Caco-2 (cell line): ENCODE measurements at regions not wholly inside any gene's neighbourhood (a gene's known extent, or its start where the extent isn't known, plus 50 kb on each side); places are given as distances from the start of the nearest gene placed in this dataset.

Source experiments
- BruUV-seq: library from RNA; stranded (reverse); fragments of 400-500 nt; replicated peaks from 2 replicates; lab custom pipeline; 2021; lab: Mats Ljungman, UMichigan
- CTCF ChIA-PET: fragments of 300-600 bp; sonication (Branson Sonifier 250); formaldehyde crosslinking; loops from one replicate; lab custom pipeline; 2022; ENCODE audit warnings: antibody characterized with exemption; lab: Charles Lee
- POLR2A ChIA-PET: fragments of 300-600 bp; sonication (Branson Sonifier 250); formaldehyde crosslinking; loops from one replicate; lab custom pipeline; 2022; ENCODE audit warnings: antibody characterized with exemption; lab: Charles Lee
- DNase-seq, 2 experiments: peaks; one replicate each; pipeline versions ENCODE4 v3.0.0 to v3.0.0-alpha.2; 2020 to 2022
- H3K27me3 ChIP-seq: replicated peaks from 2 replicates; pipeline ENCODE4 v1.6.0; 2011; ENCODE audit warnings: low read length; ENCODE audit not compliant: control insufficient read depth, insufficient read depth
- H3K36me3 ChIP-seq: 2 replicates; pipeline ENCODE4 v1.5.1; 2011; ENCODE audit warnings: low read length; ENCODE audit not compliant: control insufficient read depth, insufficient read depth
- H3K4me1 ChIP-seq: fragments of 250-450 bp; sonication (Bioruptor Pico); 2 replicates; pipeline ENCODE4 v1.5.1; 2020; ENCODE audit warnings: mild to moderate bottlenecking
- H3K4me3 ChIP-seq: 2 replicates; pipeline ENCODE4 v1.5.1; 2011; ENCODE audit warnings: low read depth, mild to moderate bottlenecking, control low read depth, low read length
- H3K9me3 ChIP-seq: fragments of 250-450 bp; sonication (Bioruptor Pico); 2 replicates; pipeline ENCODE4 v1.5.1; 2020; ENCODE audit warnings: mild to moderate bottlenecking, moderate library complexity
- H3K27ac Mint-ChIP-seq: one replicate; pipeline ENCODE4 v1.8.0; 2022; ENCODE audit warnings: mixed read lengths; ENCODE audit not compliant: unreplicated experiment
- H3K27me3 Mint-ChIP-seq: one replicate; pipeline ENCODE4 v1.8.0; 2022; ENCODE audit warnings: mixed read lengths; ENCODE audit not compliant: insufficient read depth, unreplicated experiment
- H3K36me3 Mint-ChIP-seq: one replicate; pipeline ENCODE4 v1.8.0; 2022; ENCODE audit warnings: mild to moderate bottlenecking, mixed read lengths; ENCODE audit not compliant: insufficient read depth, unreplicated experiment
- H3K4me1 Mint-ChIP-seq: one replicate; pipeline ENCODE4 v1.8.0; 2022; ENCODE audit warnings: low read depth, mixed read lengths; ENCODE audit not compliant: unreplicated experiment
- H3K4me3 Mint-ChIP-seq: one replicate; pipeline ENCODE4 v1.8.0; 2022; ENCODE audit warnings: mild to moderate bottlenecking, moderate library complexity, mixed read lengths; ENCODE audit not compliant: unreplicated experiment
- H3K9me3 Mint-ChIP-seq: one replicate; pipeline ENCODE4 v1.8.0; 2022; ENCODE audit warnings: mixed read lengths; ENCODE audit not compliant: unreplicated experiment
- intact Hi-C: fragments of 100-400 bp; cut with micrococcal nuclease; formaldehyde crosslinking; loops from one replicate; pipeline ENCODE4 v1.10.0; 2022; ENCODE audit not compliant: unreplicated experiment
- TF ChIP-seq, protein P1 (sequence below), 2 experiments: fragments of 200-600 bp in 1 of 2; IDR thresholded peaks; 1 replicate in 1 of 2; 2 replicates in 1 of 2; pipeline versions ENCODE4 v1.5.1 to v1.8.0; 2011 to 2022; ENCODE audit warnings: antibody characterized with exemption in 1 of 2, control low read depth in 1 of 2, inconsistent platforms in 1 of 2, low read depth in 1 of 2, low read length in 1 of 2, mild to moderate bottlenecking in 1 of 2, moderate library complexity in 1 of 2; ENCODE audit not compliant: insufficient read depth in 1 of 2, severe bottlenecking in 1 of 2, unreplicated experiment in 1 of 2

- DNase-seq: no peak
- H3K36me3 Mint-ChIP-seq: no peaks in the 10 kb centered on the region
- no peak overlapping the region for H3K27ac Mint-ChIP-seq
- ChIA-PET POLR2A (no interaction called here), CTCF (no interaction called here)
- H3K9me3 ChIP-seq: 0 out of 2 replicates have a peak, but pooled peaks cover 3% of the 10 kb centered on the region
- BruUV-seq: no TSS peak
- peaks cover 3% of the 10 kb centered on the region for H3K27me3 Mint-ChIP-seq
- peaks cover 10% of the 10 kb centered on the region for H3K9me3 Mint-ChIP-seq
- intact Hi-C loops: no loop called here
- no peaks in the 10 kb centered on the region for H3K27me3 ChIP-seq
- H3K36me3 ChIP-seq: no peaks in the 10 kb centered on the region
- no peak overlapping the region for H3K4me3 Mint-ChIP-seq
- H3K4me3 ChIP-seq: no peak overlapping the region
- no peaks in the 10 kb centered on the region for H3K4me1 Mint-ChIP-seq
- TF ChIP-seq, protein P1, sequence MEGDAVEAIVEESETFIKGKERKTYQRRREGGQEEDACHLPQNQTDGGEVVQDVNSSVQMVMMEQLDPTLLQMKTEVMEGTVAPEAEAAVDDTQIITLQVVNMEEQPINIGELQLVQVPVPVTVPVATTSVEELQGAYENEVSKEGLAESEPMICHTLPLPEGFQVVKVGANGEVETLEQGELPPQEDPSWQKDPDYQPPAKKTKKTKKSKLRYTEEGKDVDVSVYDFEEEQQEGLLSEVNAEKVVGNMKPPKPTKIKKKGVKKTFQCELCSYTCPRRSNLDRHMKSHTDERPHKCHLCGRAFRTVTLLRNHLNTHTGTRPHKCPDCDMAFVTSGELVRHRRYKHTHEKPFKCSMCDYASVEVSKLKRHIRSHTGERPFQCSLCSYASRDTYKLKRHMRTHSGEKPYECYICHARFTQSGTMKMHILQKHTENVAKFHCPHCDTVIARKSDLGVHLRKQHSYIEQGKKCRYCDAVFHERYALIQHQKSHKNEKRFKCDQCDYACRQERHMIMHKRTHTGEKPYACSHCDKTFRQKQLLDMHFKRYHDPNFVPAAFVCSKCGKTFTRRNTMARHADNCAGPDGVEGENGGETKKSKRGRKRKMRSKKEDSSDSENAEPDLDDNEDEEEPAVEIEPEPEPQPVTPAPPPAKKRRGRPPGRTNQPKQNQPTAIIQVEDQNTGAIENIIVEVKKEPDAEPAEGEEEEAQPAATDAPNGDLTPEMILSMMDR (IDR thresholded peaks at IDR 0.05; ENCODE audit: insufficient read depth in 1 of 2, low read depth in 1 of 2, low read length in 1 of 2, severe bottlenecking in 1 of 2, unreplicated experiment in 1 of 2): no peak
- no peaks in the 10 kb centered on the region; the same call in 1 of the 2 replicates for H3K4me1 ChIP-seq
These were observed 171.0 kb downstream of the SLC16A9 start for GRCh38 chr10:59538623-59539022.

DNA sequence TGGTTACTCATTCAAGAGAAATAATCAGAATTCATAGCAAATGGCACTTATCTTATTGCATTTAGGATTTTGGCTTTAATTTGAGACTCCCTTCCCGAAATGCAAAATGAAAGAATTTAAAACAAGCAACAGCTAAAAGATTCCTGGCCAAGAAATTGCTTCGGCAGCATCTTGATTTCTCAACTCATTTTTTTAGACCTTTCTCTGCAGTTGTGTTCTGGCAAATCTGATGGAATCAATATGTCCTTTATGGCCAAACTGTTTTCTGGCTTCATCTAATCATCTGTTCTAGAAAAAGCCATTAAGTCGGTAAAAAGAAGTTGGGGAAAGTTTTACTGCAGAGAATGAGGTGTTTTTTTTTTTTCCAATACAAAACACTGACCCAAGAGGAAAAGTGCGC, 172.1 kb downstream of the SLC16A9 start:
- H3K4me3 ChIP-seq: no peak overlapping the region
- no peaks in the 10 kb centered on the region for H3K36me3 ChIP-seq
- POLR2A ChIA-PET: no interaction called here
- no peaks in the 10 kb centered on the region for H3K9me3 ChIP-seq
- no peaks in the 10 kb centered on the region for H3K36me3 Mint-ChIP-seq
- TF ChIP-seq, protein P1 (IDR thresholded peaks at IDR 0.05; ENCODE audit: insufficient read depth in 1 of 2, low read depth in 1 of 2, low read length in 1 of 2, severe bottlenecking in 1 of 2, unreplicated experiment in 1 of 2): no peak
- H3K27ac Mint-ChIP-seq: no peak overlapping the region
- DNase-seq: no peak
- intact Hi-C loops: no loop called here
- no peaks in the 10 kb centered on the region for H3K27me3 ChIP-seq
- H3K4me1 ChIP-seq: no peaks in the 10 kb centered on the region
- no peak overlapping the region for H3K4me3 Mint-ChIP-seq
- BruUV-seq: no TSS peak
- H3K4me1 Mint-ChIP-seq: no peaks in the 10 kb centered on the region
- H3K27me3 Mint-ChIP-seq: peaks cover 3% of the 10 kb centered on the region
- peaks cover 6% of the 10 kb centered on the region for H3K9me3 Mint-ChIP-seq
- CTCF ChIA-PET: no interaction called here

DNA sequence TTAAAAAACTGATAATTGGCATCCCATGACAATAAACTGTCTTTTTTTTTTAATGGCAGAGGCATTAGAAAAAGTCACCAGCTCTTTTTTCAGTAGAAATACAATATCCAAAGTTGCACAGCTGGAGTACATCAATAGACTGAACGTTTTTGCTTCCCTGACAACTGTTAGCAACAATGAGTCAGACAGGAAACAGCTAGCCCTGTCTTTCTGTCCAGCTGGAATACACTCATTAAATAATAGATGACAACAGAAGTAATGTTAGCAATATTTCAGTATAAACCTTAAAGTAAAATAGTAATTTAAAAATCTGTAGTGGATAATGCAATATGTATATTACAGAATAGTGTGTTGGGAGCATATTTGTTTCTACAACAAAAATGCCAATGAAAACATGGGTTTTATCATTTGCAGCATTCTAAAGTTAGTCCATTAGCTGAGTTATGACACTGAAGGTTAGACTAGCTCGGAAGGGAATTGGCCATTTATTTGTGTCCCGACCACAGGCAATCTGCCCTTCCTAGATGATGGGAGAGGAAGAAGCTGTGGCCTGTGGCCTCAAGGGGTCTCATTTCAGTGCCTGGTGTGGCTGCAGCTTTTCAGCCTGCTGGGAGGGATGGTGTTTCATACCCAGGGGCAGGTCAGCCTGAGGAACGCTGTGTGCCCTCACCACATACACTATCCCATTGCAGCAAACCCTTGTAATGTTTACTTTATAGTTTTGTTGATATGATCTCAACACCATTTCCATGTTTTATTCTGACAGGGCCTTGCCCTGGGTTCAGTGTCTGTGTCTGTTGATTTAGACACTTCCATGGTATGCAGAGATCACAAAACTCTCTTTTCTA, 173.3 kb downstream of the SLC16A9 start:
- peaks cover 3% of the 10 kb centered on the region for H3K27me3 Mint-ChIP-seq
- no TSS peak for BruUV-seq
- TF ChIP-seq, protein P1 (IDR thresholded peaks at IDR 0.05; ENCODE audit: insufficient read depth in 1 of 2, low read depth in 1 of 2, low read length in 1 of 2, severe bottlenecking in 1 of 2, unreplicated experiment in 1 of 2): no peak

More for the DNA sequence above, 173.3 kb downstream of the SLC16A9 start:
- Mint-ChIP-seq H3K36me3 (no peaks in the 10 kb centered on the region), H3K4me1 (no peaks in the 10 kb centered on the region), H3K9me3 (no peaks in the 10 kb centered on the region), H3K27ac (no peak overlapping the region), H3K4me3 (no peak overlapping the region)
- H3K36me3 ChIP-seq: no peaks in the 10 kb centered on the region
- H3K4me1 ChIP-seq: no peaks in the 10 kb centered on the region
- no peaks in the 10 kb centered on the region for H3K9me3 ChIP-seq
- no peak for DNase-seq
- intact Hi-C loops: no loop called here
- CTCF ChIA-PET: no interaction called here
- H3K4me3 ChIP-seq: no peak overlapping the region
- H3K27me3 ChIP-seq: no peaks in the 10 kb centered on the region
- POLR2A ChIA-PET: no interaction called here
